DMS153 treated with DMSO at 0.1 percent for 48 hours (cell line): ENCODE measurements at regions not wholly inside any gene's neighbourhood (a gene's known extent, or its start where the extent isn't known, plus 50 kb on each side); places are given as distances from the start of the nearest gene placed in this dataset.

Experiments
- DNase-seq: peaks from one replicate; lab custom pipeline; 2025; ENCODE audit not compliant: unreplicated experiment; lab: John Stamatoyannopoulos, UW

GRCh38 chr11:40062616-40063015 is 1396.8 kb downstream of the LRRC4C start:
- DNase-seq = no peak

- DNase-seq = no peak
Observed at GRCh38 chr11:40061221-40061620, 1398.2 kb downstream of the LRRC4C start.

GRCh38 chr11:40054631-40055030 is 1404.8 kb downstream of the LRRC4C start:
- no peak for DNase-seq

GRCh38 chr11:40045312-40045711 is 1414.1 kb downstream of the LRRC4C start:
- DNase-seq = no peak

GRCh38 chr11:40037005-40037404 is 1422.4 kb downstream of the LRRC4C start:
- no peak for DNase-seq

- no peak for DNase-seq
Observed at GRCh38 chr11:40032331-40032730, 1427.1 kb downstream of the LRRC4C start.

- no peak for DNase-seq
Observed at GRCh38 chr11:40030867-40031266, 1428.6 kb downstream of the LRRC4C start.

GRCh38 chr11:40029391-40029790 is 1430.1 kb downstream of the LRRC4C start:
- DNase-seq = no peak

- no peak for DNase-seq
Observed at GRCh38 chr11:40027720-40028119, 1431.7 kb downstream of the LRRC4C start.

- DNase-seq = no peak
Observed at GRCh38 chr11:40023724-40024123, 1435.7 kb downstream of the LRRC4C start.

GRCh38 chr11:40010011-40010410 is 1449.4 kb downstream of the LRRC4C start:
- no peak for DNase-seq

- DNase-seq = no peak
Observed at GRCh38 chr11:39992551-39992950, 1466.9 kb downstream of the LRRC4C start.

GRCh38 chr11:39990421-39990831 is 1469.0 kb downstream of the LRRC4C start:
- DNase-seq = no peak

- DNase-seq = no peak
Observed at GRCh38 chr11:39975091-39975490, 1484.4 kb downstream of the LRRC4C start.

GRCh38 chr11:39972461-39972860 is 1487.0 kb downstream of the LRRC4C start:
- no peak for DNase-seq

- no peak for DNase-seq
Observed at GRCh38 chr11:39971938-39972337, 1487.5 kb downstream of the LRRC4C start.

- DNase-seq = no peak
Observed at GRCh38 chr11:39968071-39968470, 1491.4 kb downstream of the LRRC4C start.

GRCh38 chr11:39965701-39966100 is 1493.8 kb downstream of the LRRC4C start:
- DNase-seq = no peak

- no peak for DNase-seq
Observed at GRCh38 chr11:39960206-39960605, 1499.2 kb downstream of the LRRC4C start.

GRCh38 chr11:39932966-39933365 is 1526.5 kb downstream of the LRRC4C start:
- DNase-seq = no peak

- DNase-seq = no peak
Observed at GRCh38 chr11:39917256-39917655, 1542.2 kb downstream of the LRRC4C start.

- no peak for DNase-seq
Observed at GRCh38 chr11:39910087-39910486, 1549.4 kb downstream of the LRRC4C start.

- DNase-seq = no peak
Observed at GRCh38 chr11:39860931-39861330, 1598.5 kb downstream of the LRRC4C start.

- DNase-seq = no peak
Observed at GRCh38 chr11:39817241-39817640, 1642.2 kb downstream of the LRRC4C start.
